Prostate gland (tissue), 2 donors: ENCODE measurements at regions not wholly inside any gene's neighbourhood (a gene's known extent, or its start where the extent isn't known, plus 50 kb on each side); places are given as distances from the start of the nearest gene placed in this dataset.

Experiments used
- POLR2A ChIP-seq: fragments of 450-650 bp; IDR thresholded peaks from one replicate; pipeline ENCODE4 v1.6.1; 2016; ENCODE audit warnings: antibody characterized with exemption, mild to moderate bottlenecking
- POLR2AphosphoS5 ChIP-seq: sonication (generic); formaldehyde crosslinking; IDR thresholded peaks from one replicate; pipeline ENCODE4 v1.6.1; 2017; ENCODE audit warnings: antibody characterized with exemption
- TF ChIP-seq, protein P1 (sequence below), 4 experiments: fragments of 200-600 bp in 2 of 4; fragments of 450-650 bp in 2 of 4; sonication (generic) in 2 of 4; IDR thresholded peaks; 1 replicate in 3 of 4; 2 replicates in 1 of 4; pipeline ENCODE4 v1.5.1; 2016 to 2019; ENCODE audit warnings: antibody characterized with exemption in 4 of 4, mild to moderate bottlenecking in 2 of 4, moderate library complexity in 2 of 4

DNA sequence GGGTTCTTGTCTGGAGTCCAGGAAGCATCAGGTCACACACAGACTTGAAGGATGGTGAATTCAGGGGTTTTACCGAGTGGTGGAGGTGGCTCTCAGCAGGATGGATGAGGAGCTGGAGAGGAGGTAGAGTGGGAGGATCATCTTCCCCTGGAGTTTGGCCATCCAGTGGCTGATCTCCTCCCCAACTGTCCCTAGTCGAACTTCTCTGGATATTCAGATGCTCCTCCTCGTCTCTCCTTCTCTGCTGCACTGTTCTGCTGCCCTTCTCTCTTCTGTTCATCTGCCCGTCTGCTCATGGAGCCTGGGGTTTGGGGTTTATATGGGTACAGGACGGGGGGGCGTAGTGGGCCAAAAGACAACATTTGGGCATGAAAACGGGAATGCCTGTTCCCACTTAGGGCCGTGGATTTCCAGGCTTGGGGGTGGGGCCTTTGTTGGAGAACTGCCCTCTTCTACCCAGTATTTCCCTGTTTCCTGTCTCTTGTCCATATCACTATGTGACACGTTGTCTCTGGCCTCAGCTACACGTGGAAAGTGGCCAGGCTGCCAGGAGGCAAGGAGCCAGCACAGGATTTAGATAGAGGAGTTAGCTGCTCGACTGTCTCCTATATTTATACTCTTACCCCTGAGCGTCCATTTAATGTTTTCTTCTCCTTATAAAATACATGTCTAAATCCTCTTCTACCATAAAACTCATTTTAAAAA lies 76.7 kb downstream of the SIPA1L2 start:
- TF ChIP-seq, protein P1, sequence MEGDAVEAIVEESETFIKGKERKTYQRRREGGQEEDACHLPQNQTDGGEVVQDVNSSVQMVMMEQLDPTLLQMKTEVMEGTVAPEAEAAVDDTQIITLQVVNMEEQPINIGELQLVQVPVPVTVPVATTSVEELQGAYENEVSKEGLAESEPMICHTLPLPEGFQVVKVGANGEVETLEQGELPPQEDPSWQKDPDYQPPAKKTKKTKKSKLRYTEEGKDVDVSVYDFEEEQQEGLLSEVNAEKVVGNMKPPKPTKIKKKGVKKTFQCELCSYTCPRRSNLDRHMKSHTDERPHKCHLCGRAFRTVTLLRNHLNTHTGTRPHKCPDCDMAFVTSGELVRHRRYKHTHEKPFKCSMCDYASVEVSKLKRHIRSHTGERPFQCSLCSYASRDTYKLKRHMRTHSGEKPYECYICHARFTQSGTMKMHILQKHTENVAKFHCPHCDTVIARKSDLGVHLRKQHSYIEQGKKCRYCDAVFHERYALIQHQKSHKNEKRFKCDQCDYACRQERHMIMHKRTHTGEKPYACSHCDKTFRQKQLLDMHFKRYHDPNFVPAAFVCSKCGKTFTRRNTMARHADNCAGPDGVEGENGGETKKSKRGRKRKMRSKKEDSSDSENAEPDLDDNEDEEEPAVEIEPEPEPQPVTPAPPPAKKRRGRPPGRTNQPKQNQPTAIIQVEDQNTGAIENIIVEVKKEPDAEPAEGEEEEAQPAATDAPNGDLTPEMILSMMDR (IDR thresholded peaks at IDR 0.05), result no peak
- TF ChIP-seq POLR2A (no peak), POLR2AphosphoS5 (no peak)
